Stimulated activated CD4-positive, alpha-beta T cell treated with anti-CD3 and anti-CD28 coated beads, Interleukin-12 subunit alpha, Interleukin-12 subunit beta, amount 100 ng/mL, for 24 hours (primary cell): ENCODE measurements at regions not wholly inside any gene's neighbourhood (a gene's known extent, or its start where the extent isn't known, plus 50 kb on each side); places are given as distances from the start of the nearest gene placed in this dataset.

Experiments
- DNase-seq, 2 experiments: peaks; one replicate each; pipeline ENCODE4 v3.0.0-alpha.2; 2020; ENCODE audit warnings: low read depth in 2 of 2

DNA sequence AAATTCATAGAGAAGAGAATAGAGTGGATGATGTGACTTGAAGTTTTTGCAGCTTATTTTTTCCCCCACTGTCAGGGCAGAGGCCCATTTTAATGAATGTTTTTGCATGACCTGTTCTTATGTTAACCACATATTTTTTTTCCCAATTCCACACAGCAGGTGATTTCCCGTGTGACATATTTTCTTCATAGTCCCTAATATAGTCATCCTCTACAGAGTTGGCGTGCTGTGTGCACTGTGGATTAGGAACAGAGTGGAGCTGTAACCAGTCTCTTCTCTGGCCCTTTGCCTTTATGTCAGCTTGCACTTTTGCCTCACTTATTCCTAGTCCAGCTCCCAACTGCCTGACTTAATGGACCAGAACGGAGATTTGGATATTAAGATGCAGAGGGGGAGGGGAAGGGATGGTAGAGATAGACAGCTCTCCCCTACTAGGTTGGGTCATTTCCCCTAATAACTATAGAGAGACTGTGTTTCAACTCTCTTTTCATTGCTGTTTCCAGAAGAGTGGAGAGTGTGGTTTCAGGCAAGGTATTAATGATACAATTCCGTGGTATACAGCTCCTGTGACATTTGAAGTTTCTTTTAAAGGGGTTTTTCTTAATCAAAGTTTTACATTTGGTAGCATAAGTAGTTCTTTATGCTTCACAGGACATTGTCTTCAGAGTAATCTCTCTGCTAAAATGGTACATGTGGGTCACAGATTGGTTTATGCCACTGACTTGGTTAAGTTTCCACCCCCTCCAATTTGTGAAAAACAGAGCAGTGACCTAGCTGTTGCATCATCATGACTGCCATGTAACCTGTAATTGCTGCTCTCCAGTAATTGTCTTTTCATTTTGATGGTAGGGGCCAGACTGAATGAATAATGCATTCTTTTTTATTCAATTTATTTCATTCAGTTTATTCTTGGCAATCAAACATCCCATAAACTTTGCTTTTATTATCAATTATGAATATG lies 161.3 kb downstream of the HAUS1 start:
- DNase-seq = no peak

GRCh38 chr18:46266473-46266872 lies 162.3 kb downstream of the HAUS1 start:
- no peak for DNase-seq

DNA sequence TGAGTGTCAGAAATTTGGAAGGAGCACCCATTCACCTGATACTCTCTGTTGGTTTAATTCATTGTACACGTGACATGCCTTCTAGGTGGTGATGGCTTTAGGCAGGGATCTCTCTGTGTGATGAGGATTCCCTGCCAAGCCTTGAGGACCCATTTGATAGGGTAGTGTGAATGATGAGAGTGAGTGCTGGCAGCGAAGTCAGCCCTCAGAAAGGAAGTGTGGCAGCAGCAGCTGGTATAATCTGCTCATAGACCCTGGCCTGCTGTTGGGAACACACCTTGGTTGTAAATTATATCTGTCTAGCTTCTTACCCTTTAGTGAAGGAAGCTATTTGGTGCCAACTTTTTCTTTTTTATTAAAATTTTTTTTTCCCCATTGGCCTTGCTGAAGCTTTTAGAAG lies 164.5 kb downstream of the HAUS1 start:
- DNase-seq = no peak

DNA sequence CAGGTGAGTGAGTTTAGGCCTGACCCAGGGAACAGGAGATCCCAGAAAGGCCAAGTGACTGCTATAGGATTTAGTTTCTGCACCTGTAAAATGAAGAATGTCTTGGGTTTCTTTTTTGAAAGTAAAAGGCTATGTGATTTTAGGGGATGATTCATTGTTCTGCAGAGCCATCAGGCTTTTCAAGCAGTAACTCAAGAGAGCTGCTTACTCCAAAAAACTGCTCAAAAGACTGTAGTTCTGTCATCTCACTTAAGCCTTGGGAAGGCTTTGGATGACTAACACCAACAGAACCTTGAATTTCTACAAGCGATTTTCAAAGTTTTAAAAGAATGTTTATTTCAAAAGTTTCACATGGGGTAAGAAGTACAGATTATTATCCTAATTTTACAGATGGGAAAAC lies 165.1 kb downstream of the HAUS1 start:
- DNase-seq = no peak

DNA sequence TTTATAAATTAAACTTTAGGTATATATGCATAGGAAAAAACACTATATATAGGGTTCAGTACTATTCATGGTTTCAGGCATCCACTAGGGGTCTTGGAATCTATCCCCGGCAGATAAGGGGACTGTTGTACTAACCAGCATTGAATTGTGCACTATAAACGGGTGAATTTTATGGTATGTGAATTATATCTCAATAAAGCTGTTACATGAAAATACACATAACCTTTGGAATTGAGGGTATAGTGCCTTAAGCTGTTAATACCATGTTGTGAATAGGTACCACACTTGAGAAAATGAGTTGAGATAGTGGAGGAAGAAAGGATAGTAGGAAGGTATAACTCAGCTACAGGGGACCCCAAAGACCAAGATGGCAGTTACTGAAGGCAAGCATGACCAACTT lies 167.3 kb downstream of the HAUS1 start:
- DNase-seq = no peak

GRCh38 chr18:46273861-46274260 lies 169.7 kb downstream of the HAUS1 start:
- no peak for DNase-seq

- no peak for DNase-seq
Observed at GRCh38 chr18:46274266-46274665, 170.1 kb downstream of the HAUS1 start.

- DNase-seq = no peak
Observed at GRCh38 chr18:46275370-46275769, 171.2 kb downstream of the HAUS1 start.

DNA sequence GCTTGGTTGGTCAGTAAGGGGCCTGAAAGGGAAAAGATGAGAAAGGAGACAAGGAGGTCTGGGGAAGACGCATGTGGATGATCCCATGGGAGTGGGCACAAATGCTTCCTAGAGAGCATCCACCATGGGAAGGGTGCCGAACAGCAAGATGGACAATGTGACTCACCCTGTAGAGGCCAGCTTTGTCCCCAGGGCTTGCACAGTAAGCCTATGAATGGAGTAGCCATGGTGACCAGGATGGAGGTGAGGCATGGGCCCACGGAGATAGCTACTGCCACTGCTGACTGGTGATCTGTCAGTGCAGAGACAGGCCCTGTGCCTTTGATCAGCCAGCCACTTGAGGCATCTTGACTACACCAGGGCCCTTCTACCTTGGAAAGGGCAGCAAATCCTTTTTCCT lies 172.6 kb downstream of the HAUS1 start:
- DNase-seq = no peak

GRCh38 chr18:46278481-46279465 lies 174.6 kb downstream of the HAUS1 start:
- DNase-seq = no peak

DNA sequence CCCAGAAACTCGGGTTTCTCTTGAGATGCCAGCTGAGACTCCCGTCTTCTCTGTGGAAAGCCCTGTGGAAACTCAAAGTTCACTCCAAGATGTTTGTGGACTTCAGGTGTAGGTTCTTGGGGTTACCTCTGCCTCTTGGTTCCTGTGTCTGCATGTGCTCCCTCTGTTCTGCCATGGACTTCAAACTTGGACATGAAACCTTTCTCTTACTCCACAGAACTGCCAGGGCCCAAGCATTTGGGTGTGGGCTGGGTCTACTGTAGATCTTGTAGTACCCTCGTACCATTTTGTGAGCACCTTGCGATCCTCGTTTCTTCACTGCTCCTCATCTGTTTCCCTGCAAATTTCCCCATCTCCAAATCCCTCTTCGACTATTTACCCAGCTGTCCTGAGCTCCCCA lies 175.5 kb downstream of the HAUS1 start:
- no peak for DNase-seq

DNA sequence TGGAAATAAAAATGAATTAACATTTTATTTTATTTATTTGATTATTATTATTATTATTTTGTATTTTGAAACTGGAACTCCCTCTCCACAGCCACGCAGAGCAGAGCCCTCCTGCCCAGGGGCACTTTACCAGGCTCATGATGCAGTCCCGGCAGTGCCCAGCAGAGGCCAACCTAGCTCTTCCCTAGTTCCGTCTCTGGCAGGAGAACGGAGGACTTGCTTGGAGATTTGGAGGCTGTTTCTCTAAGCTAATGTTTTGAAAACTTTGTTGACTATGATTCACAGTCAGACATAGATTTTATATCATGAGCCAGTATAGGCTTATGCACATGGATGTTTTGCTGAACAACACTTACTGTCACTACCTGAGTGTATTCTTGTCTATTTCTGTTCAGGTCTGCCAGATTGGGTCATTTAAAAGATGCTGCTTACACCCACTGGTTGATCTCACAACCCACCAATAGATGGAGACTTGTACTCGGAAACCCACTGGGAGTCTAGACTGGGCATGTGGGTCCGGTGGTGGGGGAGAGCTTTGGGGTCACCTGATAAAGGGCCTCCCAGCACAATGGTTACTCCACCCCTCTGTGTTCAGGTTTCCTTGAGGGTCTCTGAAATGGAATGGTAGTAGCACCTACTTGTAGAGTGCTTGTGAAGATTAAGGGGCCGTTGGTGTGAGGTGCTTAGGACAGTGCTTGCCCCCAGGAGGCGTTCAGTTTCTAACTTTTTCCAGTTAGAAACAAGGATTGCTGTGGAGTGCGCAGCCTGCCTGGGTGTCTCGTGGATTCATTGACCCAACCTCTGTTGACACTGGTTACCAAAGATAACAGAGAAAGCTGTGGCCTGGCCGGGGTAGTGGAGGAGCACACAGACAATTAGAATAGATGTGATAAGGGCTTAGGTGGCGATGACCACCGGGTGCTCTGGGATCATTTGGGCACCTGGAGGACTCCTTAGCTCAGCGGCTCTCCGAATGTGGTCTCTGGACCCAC lies 177.3 kb downstream of the HAUS1 start:
- peak; percentile 11 to 49 for DNase-seq

DNA sequence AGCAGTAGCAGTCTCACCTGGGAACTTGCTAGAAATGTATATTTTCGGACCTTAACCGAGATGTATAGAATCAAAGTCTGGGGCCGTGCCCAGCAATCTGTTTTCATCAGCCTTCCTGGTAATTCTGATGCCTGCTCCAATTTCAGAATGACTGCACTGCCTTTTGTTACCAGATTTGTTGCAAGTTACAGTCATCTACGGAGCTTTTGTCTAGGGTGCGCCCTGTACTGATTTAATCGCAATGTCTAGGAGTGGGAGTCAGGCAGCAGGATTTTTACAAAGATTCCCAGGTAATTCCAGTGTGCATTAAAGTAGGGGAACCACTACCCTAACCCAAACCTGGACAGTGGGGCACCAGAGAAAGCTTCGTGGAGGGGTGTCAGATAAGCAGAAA lies 178.0 kb downstream of the HAUS1 start:
- no peak for DNase-seq

GRCh38 chr18:46282646-46283045 lies 178.5 kb downstream of the HAUS1 start:
- DNase-seq = no peak

DNA sequence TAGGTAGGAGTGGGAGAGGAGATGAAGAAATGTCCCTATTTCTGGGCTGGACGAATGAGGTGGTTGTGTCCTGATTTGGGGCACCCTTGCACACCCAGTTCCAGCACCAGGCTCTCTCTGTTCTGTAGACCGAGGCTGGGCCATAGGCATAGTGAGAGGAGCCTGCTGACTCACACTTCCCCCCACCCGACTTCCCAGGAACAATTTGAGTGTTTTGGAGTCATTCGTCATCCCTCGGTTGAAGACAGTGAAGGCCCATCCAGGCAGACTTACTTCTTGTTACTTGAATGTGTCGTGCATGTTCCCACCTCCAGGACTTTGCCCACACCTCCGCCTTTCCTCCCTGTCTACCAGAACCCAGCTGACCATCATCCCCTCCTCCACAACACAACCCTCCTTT lies 179.1 kb downstream of the HAUS1 start:
- DNase-seq = no peak

GRCh38 chr18:46283895-46284295 lies 179.7 kb downstream of the HAUS1 start:
- DNase-seq = no peak

DNA sequence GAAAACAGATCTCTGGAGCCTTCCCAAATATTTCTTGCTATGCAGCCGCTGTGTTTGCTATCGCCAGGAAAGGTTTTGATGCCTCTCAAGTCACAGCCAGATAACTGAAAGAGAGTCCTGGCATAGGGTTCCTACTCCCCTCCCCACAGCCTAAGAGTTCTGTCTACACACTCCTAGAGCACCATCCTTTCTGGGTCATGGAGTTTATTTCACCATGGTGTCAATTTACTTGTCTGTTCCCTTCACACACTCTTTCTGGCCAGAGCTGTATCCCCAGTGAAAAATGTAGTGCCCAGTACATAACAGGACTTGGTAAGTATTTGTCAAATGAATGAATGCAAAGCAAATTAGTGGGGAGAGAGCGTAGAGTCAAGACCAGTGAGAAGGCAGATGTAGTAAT lies 185.3 kb downstream of the HAUS1 start:
- DNase-seq = no peak

- no peak for DNase-seq
Observed at GRCh38 chr18:46289931-46290330, 185.7 kb downstream of the HAUS1 start.

DNA sequence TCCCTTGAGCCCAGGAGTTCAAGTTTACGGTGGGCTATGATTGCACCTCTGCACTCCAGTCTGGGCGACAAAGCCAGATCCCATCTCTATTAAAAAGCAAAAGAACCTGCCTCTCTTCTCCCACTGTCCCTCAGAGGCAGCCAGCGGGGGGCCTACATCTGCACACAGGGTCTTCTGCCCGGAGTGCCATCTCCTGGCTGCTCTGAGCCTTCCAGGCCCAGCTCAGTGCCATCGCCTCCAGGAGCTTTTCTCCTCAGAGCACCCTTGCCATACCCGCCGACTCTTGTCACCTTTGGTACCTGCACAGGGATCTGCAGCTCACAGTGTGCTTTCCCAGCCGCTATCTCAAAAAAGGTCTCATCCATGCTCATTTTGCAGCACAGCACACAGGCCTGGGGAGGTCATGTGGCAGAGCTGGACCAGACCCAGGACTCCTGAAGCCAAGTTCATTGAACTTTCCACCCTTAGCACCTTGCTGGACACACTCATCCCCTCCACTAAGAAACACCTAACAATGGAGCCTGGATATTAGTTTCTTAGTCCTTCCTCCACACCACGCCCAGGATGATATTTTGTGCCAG lies 186.3 kb downstream of the HAUS1 start:
- DNase-seq = no peak

DNA sequence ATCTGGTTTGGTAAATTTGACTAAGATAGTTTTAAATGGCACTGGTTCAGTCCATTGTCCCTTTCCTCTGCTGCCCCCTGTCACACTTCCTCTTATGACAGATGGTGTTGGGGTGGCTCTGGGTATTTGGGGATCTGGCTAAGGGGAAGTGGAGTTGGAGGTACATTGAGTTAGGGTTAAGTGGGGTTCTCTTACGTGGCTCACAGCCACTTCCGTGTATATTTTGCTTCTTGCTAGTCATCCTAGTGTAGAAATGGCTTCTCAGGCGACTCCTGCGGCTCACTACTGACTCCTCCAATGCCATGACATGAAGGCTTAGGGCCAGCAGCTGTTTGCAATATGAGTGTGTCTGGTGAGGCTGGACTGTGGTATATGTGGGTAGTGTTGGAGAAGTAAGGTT lies 187.0 kb downstream of the HAUS1 start:
- DNase-seq = no peak

DNA sequence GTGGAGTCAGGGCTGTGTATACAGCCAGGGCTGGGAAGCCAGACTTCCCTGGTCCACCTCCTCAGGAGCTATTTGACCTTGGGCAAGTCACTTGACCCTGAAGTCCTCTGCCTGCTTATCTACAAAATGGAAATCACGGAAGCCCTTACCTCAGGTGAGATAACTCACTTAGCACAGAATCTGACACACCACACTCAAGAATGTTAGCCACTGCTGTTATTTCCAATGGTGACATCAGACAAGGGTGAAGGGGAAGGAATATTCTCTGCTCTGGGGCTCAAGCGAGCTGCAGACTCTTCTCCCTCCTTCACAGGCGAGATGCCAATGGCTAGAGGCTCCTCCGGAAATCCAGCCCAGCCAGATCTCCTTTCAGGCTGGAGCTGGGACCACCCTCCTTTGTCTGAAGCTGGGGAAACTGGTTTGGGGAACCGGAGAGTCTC lies 189.6 kb downstream of the HAUS1 start:
- no peak for DNase-seq
